GM12878 (cell line): ENCODE measurements at regions not wholly inside any gene's neighbourhood (a gene's known extent, or its start where the extent isn't known, plus 50 kb on each side); places are given as distances from the start of the nearest gene placed in this dataset.

Experiments
- ATAC-seq: fragments of 200-7000 bp; cut with Tn5 transposase; 3 replicates; pipeline ENCODE4 v1.9.1; 2020; ENCODE audit warnings: mild to moderate bottlenecking, moderate library complexity
- BruUV-seq: library from RNA; stranded (reverse); fragments of 400-500 nt; replicated peaks from 2 replicates; lab custom pipeline; 2021; lab: Mats Ljungman, UMichigan
- CTCF ChIA-PET: fragments of 300-600 bp; sonication (Branson Sonifier 250); formaldehyde crosslinking; extraction: SDS; loops from one replicate; lab custom pipeline; 2021; ENCODE audit warnings: inconsistent platforms; lab: Yijun Ruan, JAX
- POLR2A ChIA-PET: fragments of 350-600 bp; formaldehyde crosslinking; extraction: SDS; loops from one replicate; lab custom pipeline; 2021; ENCODE audit warnings: inconsistent platforms; lab: Charles Lee
- RAD21 ChIA-PET: fragments of 300-600 bp; sonication (Branson Sonifier 250); formaldehyde crosslinking; loops from one replicate; lab custom pipeline; 2023; ENCODE audit warnings: antibody characterized with exemption; ENCODE audit not compliant: unreplicated experiment; lab: Charles Lee
- SMC1A ChIA-PET: fragments of 300-600 bp; sonication (Branson Sonifier 250); formaldehyde crosslinking; loops from one replicate; lab custom pipeline; 2023; ENCODE audit not compliant: unreplicated experiment, uncharacterized antibody; lab: Charles Lee
- DNase-seq: peaks from one replicate; pipeline ENCODE4 v3.0.0-alpha.2; 2011; ENCODE audit warnings: low read depth, low spot score
- FAIRE-seq: peaks from 3 replicates; lab custom pipeline; 2011; peaks lifted over from hg19 to GRCh38; lab: Jason Lieb, UNC
- H2AFZ ChIP-seq: 2 replicates; pipeline ENCODE4 v1.6.0; 2011; ENCODE audit warnings: low read depth, low read length, control low read depth; ENCODE audit not compliant: control insufficient read depth
- H3K27ac ChIP-seq: 2 replicates; pipeline ENCODE4 v1.5.1; 2011; ENCODE audit warnings: control low read depth; ENCODE audit not compliant: control insufficient read depth, insufficient read depth
- H3K27me3 ChIP-seq, 2 experiments: replicated peaks in 1 of 2; 2 replicates each; pipeline versions ENCODE4 v1.6.0 to v1.6.1; 2011; ENCODE audit warnings: low read length in 1 of 2; ENCODE audit not compliant: control insufficient read depth in 2 of 2, insufficient read depth in 2 of 2
- H3K36me3 ChIP-seq, 2 experiments: 2 replicates each; pipeline ENCODE4 v1.5.1; 2011; ENCODE audit warnings: low read length in 1 of 2; ENCODE audit not compliant: control insufficient read depth in 2 of 2, insufficient read depth in 2 of 2
- H3K4me1 ChIP-seq: 2 replicates; pipeline ENCODE4 v1.6.1; 2011; ENCODE audit warnings: mild to moderate bottlenecking, low read length, moderate library complexity, mixed read lengths; ENCODE audit not compliant: control insufficient read depth, insufficient read depth
- H3K4me2 ChIP-seq: 2 replicates; pipeline ENCODE4 v1.6.0; 2011; ENCODE audit warnings: control low read depth; ENCODE audit not compliant: control insufficient read depth, insufficient read depth
- H3K4me3 ChIP-seq: fragments of 200-600 bp; sonication (generic); 2 replicates; pipeline ENCODE4 v1.5.1; 2016
- H3K79me2 ChIP-seq: 2 replicates; pipeline ENCODE4 v1.6.0; 2011; ENCODE audit warnings: low read length; ENCODE audit not compliant: control insufficient read depth, insufficient read depth
- H3K9ac ChIP-seq: 2 replicates; pipeline ENCODE4 v1.8.0; 2011; ENCODE audit warnings: low read length, control low read depth, mixed read lengths; ENCODE audit not compliant: control insufficient read depth, insufficient read depth
- H3K9me3 ChIP-seq: replicated peaks from 3 replicates; pipeline ENCODE4 v1.5.1; 2011; ENCODE audit warnings: mild to moderate bottlenecking, low read length; ENCODE audit not compliant: control insufficient read depth, insufficient read depth
- H4K20me1 ChIP-seq: 2 replicates; pipeline ENCODE4 v1.6.0; 2011; ENCODE audit not compliant: control insufficient read depth, insufficient read depth
- ATF3 ChIP-seq: IDR thresholded peaks from 2 replicates; pipeline ENCODE4 v1.6.1; 2011; ENCODE audit warnings: low read depth, mild to moderate bottlenecking, low read length, moderate library complexity, borderline replicate concordance; ENCODE audit errors: extremely low read depth
- BMI1 ChIP-seq: fragments of 450-650 bp; IDR thresholded peaks from 2 replicates; pipeline ENCODE4 v1.6.1; 2016; ENCODE audit warnings: mild to moderate bottlenecking, moderate library complexity, borderline replicate concordance
- CHD4 ChIP-seq: fragments of 200-600 bp; sonication (generic); IDR thresholded peaks from 2 replicates; pipeline ENCODE4 v1.6.1; 2016; ENCODE audit warnings: mild to moderate bottlenecking
- EP300 ChIP-seq, 2 experiments: fragments of 150-350 bp in 1 of 2; IDR thresholded peaks; 2 replicates each; pipeline ENCODE4 v1.6.1; 2011 to 2012; ENCODE audit warnings: low read depth in 2 of 2, low read length in 2 of 2, borderline replicate concordance in 1 of 2, improper control_type of control experiment in 1 of 2, inconsistent platforms in 1 of 2; ENCODE audit not compliant: control insufficient read depth in 1 of 2
- EZH2 ChIP-seq: IDR thresholded peaks from 2 replicates; pipeline ENCODE4 v1.6.1; 2012; ENCODE audit warnings: low read depth, mild to moderate bottlenecking, control low read depth, inconsistent platforms, low read length, borderline replicate concordance; ENCODE audit not compliant: control insufficient read depth
- GATAD2B ChIP-seq: fragments of 450-650 bp; conservative IDR thresholded peaks from 2 replicates; pipeline ENCODE4 v1.6.1; 2017; ENCODE audit warnings: low read depth, mild to moderate bottlenecking, moderate library complexity
- KLF5 ChIP-seq: fragments of 450-650 bp; IDR thresholded peaks from 2 replicates; pipeline ENCODE4 v1.6.1; 2014; ENCODE audit warnings: mild to moderate bottlenecking; ENCODE audit not compliant: partially characterized antibody
- POLR2AphosphoS2 ChIP-seq: IDR thresholded peaks from 2 replicates; pipeline ENCODE4 v1.6.1; 2011; ENCODE audit warnings: low read depth, mild to moderate bottlenecking, low read length, improper control_type of control experiment, moderate library complexity
- RAD51 ChIP-seq: fragments of 450-650 bp; IDR thresholded peaks from 2 replicates; pipeline ENCODE4 v1.6.1; 2016; ENCODE audit warnings: moderate library complexity, mild to moderate bottlenecking, inconsistent platforms
- RELB ChIP-seq: fragments of 450-650 bp; IDR thresholded peaks from 2 replicates; pipeline ENCODE4 v1.6.1; 2017; ENCODE audit warnings: low read depth, mild to moderate bottlenecking, moderate library complexity
- SREBF1 ChIP-seq: IDR thresholded peaks from 2 replicates; pipeline ENCODE4 v1.6.1; 2012; ENCODE audit warnings: mild to moderate bottlenecking, low read length
- SREBF2 ChIP-seq: IDR thresholded peaks from 2 replicates; pipeline ENCODE4 v1.6.1; 2012; ENCODE audit warnings: mild to moderate bottlenecking, low read length
- SRF ChIP-seq, 2 experiments: IDR thresholded peaks; 2 replicates each; pipeline ENCODE4 v1.6.1; 2011; ENCODE audit warnings: low read depth in 2 of 2, low read length in 2 of 2, mild to moderate bottlenecking in 1 of 2, moderate library complexity in 1 of 2
- in situ Hi-C: fragments of 300-500 bp; cut with MboI; formaldehyde crosslinking; loops from 9 replicates; pipeline ENCODE4 v1.14.3; 2018; ENCODE audit warnings: mixed read lengths
- intact Hi-C: fragments of 100-400 bp; cut with micrococcal nuclease; formaldehyde crosslinking; loops from one replicate; pipeline ENCODE4 v1.14.2; 2022; ENCODE audit not compliant: unreplicated experiment
- TF ChIP-seq, protein P1 (sequence below): fragments of 150-350 bp; IDR thresholded peaks from 2 replicates; pipeline ENCODE4 v1.6.1; 2016; ENCODE audit warnings: low read depth, low read length

GRCh38 chr4:123619895-123620294, 223.3 kb downstream of the SPRY1 start:
- no peak for TF ChIP-seq CHD4
- no peak for TF ChIP-seq GATAD2B
- TF ChIP-seq POLR2AphosphoS2, result no peak
- no peak for TF ChIP-seq SRF (IDR thresholded peaks at IDR 0.05; ENCODE audit: low read depth in 2 of 2, low read length in 2 of 2)
- TF ChIP-seq KLF5, result no peak
- no peak for TF ChIP-seq ATF3
- no peak for TF ChIP-seq SREBF1
- no peak for TF ChIP-seq EZH2
- TF ChIP-seq RAD51, result no peak
- TF ChIP-seq, protein P1, sequence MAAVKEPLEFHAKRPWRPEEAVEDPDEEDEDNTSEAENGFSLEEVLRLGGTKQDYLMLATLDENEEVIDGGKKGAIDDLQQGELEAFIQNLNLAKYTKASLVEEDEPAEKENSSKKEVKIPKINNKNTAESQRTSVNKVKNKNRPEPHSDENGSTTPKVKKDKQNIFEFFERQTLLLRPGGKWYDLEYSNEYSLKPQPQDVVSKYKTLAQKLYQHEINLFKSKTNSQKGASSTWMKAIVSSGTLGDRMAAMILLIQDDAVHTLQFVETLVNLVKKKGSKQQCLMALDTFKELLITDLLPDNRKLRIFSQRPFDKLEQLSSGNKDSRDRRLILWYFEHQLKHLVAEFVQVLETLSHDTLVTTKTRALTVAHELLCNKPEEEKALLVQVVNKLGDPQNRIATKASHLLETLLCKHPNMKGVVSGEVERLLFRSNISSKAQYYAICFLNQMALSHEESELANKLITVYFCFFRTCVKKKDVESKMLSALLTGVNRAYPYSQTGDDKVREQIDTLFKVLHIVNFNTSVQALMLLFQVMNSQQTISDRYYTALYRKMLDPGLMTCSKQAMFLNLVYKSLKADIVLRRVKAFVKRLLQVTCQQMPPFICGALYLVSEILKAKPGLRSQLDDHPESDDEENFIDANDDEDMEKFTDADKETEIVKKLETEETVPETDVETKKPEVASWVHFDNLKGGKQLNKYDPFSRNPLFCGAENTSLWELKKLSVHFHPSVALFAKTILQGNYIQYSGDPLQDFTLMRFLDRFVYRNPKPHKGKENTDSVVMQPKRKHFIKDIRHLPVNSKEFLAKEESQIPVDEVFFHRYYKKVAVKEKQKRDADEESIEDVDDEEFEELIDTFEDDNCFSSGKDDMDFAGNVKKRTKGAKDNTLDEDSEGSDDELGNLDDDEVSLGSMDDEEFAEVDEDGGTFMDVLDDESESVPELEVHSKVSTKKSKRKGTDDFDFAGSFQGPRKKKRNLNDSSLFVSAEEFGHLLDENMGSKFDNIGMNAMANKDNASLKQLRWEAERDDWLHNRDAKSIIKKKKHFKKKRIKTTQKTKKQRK, result no peak
- no peak for TF ChIP-seq SREBF2
- no peak for TF ChIP-seq EP300 (IDR thresholded peaks at IDR 0.05; ENCODE audit: borderline replicate concordance in 1 of 2, control insufficient read depth in 1 of 2, low read depth in 2 of 2, low read length in 2 of 2)
- no peak for TF ChIP-seq RELB
- TF ChIP-seq BMI1, result no peak
- TF ChIP-seq, all 136 proteins: peak for 0
- BruUV-seq, result no TSS peak
- in situ Hi-C loops, result no loop called here
- ChIA-PET CTCF (no interaction called here), RAD21 (no interaction called here), POLR2A (no interaction called here), SMC1A (interaction anchor here (0.7 to 1.6 kb wide), 3 partner anchors 8 to 31 kb away, joined by 3 to 6 read pairs (median 3); no protein-coding TSS in a partner anchor)
- Histone ChIP-seq H3K36me3 (no peaks in the 10 kb centered on the region), H3K27me3 (no peaks in the 10 kb centered on the region; a peak in 1 of 4 replicates), H3K4me3 (no peak overlapping the region), H3K4me1 (no peaks in the 10 kb centered on the region), H3K9me3 (no peaks in the 10 kb centered on the region; the same call in 1 of the 3 replicates), H2AFZ (no peak overlapping the region), H3K9ac (no peak overlapping the region), H3K79me2 (no peaks in the 10 kb centered on the region), H3K27ac (no peak overlapping the region), H4K20me1 (no peaks in the 10 kb centered on the region), H3K4me2 (no peak overlapping the region)
- ATAC-seq (no peak), FAIRE-seq (no peak), DNase-seq (no peak)
- intact Hi-C loops, result no loop called here
